GM12874 (cell line): ENCODE measurements at regions not wholly inside any gene's neighbourhood (a gene's known extent, or its start where the extent isn't known, plus 50 kb on each side); places are given as distances from the start of the nearest gene placed in this dataset.

Experiments used
- TF ChIP-seq, protein P1 (sequence below): IDR thresholded peaks from 2 replicates; pipeline ENCODE4 v1.5.1; 2011; ENCODE audit warnings: low read depth, mild to moderate bottlenecking, control low read depth, low read length, moderate library complexity; ENCODE audit not compliant: insufficient read depth

DNA sequence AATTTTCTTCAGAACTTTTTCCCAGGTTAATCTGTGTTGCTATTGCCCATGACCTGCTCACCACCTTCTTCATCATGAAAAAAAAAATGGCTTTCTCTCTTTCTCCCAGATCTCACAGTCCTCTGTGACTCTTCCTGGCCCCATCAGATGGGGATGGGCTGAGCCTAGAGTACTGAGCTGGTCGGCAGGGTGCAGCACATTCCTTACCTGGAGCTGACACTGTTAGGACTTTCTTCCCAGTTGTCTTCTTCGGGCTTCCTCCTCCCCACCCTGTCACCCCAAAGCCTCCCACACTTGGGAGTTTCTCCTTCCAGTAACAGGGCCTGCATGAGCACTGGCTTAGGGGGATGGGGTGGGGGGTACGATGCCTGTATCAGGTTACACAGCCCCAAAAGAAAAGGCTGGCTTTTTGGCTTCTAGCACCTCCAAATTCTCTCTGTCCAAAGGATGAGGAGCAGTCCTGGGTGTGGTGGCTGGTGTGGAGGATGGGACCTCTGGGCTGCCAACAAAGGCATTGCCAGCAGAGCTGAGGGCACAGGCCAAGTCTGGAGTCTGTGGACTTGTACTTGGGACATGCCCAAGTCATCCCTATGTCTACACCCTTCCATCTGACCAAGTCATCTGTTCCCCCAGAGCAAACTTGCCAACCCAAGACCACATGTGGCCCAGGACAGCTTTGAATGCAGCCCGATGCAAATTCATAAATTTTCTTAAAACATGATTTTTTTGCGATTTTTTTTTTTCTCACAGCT is 68.0 kb upstream of the HSPA9 start:
- TF ChIP-seq, protein P1, sequence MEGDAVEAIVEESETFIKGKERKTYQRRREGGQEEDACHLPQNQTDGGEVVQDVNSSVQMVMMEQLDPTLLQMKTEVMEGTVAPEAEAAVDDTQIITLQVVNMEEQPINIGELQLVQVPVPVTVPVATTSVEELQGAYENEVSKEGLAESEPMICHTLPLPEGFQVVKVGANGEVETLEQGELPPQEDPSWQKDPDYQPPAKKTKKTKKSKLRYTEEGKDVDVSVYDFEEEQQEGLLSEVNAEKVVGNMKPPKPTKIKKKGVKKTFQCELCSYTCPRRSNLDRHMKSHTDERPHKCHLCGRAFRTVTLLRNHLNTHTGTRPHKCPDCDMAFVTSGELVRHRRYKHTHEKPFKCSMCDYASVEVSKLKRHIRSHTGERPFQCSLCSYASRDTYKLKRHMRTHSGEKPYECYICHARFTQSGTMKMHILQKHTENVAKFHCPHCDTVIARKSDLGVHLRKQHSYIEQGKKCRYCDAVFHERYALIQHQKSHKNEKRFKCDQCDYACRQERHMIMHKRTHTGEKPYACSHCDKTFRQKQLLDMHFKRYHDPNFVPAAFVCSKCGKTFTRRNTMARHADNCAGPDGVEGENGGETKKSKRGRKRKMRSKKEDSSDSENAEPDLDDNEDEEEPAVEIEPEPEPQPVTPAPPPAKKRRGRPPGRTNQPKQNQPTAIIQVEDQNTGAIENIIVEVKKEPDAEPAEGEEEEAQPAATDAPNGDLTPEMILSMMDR: no peak

DNA sequence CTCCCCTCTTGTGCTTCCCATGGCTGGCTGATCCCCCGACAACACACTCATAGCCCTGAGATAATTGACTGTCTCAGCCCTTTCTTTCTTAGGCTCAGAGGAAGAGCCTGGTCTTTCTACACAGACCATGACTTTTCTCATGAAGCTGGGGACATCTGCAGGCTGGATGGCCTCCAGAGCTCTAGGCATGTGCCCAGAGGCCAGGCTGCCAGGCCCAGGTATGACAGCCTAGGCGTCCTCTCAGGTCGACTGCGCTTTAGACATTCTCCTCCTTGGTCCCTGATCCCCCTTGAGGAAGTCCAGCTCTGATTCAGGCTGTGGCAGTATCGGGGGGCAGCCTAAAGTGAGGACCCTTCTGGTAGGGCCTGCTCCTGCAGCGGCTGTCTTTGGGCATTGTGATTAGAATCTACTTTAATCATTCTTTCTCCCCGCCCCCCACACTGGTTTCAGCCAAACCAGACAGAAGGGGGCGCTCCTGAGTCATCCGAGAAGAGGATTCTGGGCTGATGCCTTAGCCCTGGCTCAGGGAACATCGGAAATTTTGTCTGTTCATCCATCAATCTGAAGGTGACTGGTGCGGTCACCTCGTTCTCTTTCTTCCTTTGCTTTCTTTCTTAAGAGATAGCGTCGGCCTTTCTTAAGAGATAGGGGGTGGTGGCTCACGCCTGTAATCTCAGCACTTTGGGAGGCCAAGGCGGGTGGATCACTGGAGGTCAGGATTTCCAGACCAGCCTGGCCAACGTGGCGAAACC is 66.5 kb upstream of the HSPA9 start:
- TF ChIP-seq, protein P1: peak; percentile 76

DNA sequence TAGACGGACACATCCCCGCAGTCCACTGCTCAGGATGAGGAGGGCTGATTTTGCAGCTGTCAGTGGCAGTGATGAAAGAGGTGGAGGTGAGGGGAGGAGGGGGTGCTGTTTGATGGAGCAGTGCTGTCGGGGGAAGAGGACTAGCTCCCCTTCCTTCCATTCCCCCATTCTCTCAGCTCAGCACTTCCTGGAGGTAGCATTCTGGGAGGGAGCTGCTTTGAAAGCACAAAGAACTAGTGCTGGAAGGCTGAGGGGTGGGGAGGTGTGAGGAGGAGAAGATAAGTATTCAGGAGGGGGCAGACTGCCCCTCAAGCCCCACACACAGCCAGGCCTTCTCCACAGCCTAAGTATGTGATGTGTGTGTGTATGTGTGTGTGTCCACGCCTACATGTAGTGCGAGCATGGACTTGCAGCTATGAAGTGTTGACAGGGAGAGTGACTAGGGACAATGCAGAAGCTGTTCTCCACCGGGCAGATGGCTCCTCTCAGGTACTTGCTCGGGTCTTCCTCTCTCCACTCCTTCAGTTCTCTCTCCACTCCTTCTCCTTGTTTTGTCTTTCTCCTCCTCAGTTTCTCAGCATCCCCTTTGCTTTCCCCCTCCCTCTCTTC is 65.5 kb upstream of the HSPA9 start:
- TF ChIP-seq, protein P1: no peak

DNA sequence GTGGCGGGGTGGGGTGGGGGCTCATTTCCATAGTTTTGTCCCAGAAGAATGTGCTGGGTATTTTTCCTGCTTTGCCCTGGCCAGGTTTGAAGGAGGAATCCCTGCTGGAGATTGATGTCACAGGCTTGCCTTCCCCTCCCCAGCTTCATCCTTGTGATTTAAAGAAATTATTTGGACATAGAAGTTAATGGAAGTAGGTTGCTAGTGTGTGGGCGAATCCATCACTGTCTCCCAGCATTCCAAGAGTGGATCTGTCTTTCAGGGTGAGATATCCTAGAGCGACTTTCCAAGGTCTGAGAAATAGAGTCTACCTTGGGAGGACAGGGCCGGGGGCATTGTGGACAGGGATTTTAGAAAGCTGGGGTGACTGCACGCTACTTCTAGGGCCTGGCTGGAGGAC is 64.9 kb upstream of the HSPA9 start:
- TF ChIP-seq, protein P1: no peak

DNA sequence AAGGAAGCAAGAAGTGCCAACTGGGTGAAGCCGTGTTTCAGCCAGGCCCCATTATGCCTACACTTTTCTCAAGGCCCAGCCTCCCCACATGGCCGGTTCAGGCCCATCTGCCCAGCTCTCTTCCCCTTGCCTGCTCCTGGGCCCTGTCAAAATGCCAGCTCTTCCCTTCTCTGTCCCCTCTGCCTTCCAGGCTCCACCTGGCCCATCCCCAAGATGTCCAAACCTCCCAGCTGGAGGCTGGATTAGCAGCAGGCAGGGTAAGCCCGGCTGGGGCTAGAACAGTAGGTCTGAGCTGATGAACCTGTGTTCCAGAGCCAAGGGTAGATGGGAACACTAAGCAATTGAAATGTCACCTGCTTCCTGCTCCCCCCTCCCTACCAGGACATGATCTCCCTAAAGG is 64.1 kb upstream of the HSPA9 start:
- TF ChIP-seq, protein P1: no peak

DNA sequence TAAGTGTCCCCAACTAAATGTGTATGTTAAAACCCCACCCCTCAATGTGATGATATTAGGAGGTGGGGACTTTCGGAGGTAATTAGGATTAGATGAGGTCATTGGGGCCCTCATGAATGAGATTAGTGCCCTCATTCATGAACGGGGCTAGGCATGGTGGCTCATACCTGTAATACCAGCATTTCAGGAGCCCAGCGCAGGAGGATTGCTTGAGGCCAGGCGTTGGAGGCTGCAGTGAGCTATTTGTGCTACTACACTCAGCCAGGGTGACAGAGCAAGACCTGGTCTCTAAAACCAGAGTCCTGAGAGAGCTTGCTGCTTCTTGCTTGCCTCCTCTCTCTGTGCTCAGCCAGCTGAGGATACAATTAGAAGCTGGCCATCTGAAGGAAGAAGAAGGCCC is 62.1 kb upstream of the HSPA9 start:
- TF ChIP-seq, protein P1: no peak

DNA sequence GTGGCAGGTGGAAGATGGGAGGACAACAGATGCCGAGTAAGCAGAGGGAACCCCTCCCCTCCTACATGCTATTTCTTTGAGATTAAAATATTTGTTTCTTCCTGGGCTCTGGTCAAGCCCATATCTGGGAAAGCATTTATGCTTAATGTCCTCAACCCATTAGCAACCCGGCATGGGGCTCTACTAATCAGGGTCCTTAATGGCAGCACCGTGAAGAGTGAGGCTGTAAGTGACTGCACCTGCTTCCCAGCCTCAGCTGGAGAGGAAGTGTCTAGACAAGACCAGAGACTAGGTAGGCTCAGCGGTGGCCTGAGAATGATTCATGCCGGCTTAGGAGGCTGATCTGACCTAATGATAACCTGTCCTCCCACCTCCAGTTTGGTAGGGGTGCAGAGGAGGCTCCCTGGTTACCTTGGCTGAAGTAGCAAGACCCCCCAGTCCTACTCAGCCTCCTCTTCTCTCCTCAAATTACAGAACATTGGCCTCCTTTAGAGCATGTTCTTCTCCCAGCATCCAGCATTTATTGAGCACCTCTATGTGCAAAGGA is 61.3 kb upstream of the HSPA9 start:
- TF ChIP-seq, protein P1: no peak
